NOMO-1 treated with DMSO at 0.1 percent for 48 hours (cell line): ENCODE measurements at regions not wholly inside any gene's neighbourhood (a gene's known extent, or its start where the extent isn't known, plus 50 kb on each side); places are given as distances from the start of the nearest gene placed in this dataset.
A peak's percentile ranks its signal among the peaks of the same experiment; 100 is the strongest.
"Not testable (repeated sequence)": the region's sequence is repeated elsewhere in the genome, so short reads cannot be mapped to it uniquely, and the experiment has no call there.

Source experiments
- DNase-seq: peaks from one replicate; lab custom pipeline; 2025; ENCODE audit not compliant: unreplicated experiment; lab: John Stamatoyannopoulos, UW

DNA sequence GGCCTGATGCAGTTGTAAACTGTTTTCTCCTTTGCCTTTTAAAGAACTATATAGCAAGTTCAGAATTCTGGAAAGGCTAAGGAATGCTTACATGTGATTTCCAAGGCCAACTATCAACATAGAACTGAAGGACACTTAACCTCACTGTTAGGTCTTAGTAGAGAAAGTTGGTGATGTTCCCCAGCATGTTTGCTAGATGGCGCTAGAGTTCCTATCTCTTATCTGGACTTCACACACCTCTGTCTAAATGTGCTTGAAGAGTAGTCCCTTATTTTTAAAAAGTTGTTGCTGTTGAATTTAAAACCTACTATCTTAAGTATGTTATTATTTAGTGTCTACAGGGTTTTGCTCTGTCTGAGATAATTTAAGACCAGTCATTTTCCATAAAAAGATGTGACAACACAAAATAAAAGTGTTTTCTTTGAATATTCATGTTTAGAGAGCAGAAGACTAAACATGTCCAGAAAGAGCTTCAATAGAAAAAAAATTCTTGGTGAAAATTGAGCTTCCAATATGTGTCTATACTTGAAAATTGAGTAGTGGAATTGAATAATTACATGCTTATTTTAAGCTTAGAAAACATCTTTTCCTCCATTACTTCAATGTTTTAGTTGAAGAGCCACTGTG, 237.3 kb downstream of the S1PR1 start:
- DNase-seq, result peak; percentile 4

DNA sequence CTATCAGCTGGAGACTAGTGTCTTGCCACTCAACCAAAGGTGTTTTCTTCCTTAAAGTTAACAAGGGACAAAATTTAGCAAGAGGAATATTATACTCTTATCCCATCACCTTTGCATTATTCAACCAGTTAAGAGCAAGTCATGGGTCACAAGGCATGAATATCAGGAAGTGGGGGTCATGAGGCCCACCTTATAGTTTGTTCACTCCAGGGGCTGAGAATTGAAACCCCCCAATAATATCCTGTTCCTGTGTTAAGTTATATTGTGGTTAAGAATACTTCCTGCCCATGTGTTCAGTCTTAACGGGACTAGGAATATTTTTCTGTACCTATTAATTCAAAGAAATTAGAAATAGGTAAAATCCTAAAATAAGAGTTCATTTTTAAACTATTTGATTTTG, 239.7 kb downstream of the S1PR1 start:
- DNase-seq, result no peak

DNA sequence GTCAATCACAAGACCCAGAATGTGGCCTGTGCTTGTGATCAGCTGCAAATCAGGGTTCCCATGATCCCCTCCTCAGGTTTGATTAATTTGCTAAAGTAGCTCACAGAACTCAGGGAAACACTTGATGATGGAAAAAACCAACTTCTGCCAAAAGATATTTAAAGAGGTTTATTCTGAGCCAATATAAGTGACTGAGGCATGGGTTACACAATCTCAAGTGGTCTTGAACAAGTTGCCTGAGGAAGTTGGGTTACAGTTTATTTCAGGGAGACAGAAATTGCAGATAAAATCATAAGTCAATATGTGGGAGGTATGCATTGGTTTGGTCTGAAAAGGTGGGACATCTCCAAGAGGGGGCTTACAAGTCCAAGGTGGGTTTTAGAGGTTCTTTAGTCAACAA, 243.1 kb downstream of the S1PR1 start:
- DNase-seq, result no peak

DNA sequence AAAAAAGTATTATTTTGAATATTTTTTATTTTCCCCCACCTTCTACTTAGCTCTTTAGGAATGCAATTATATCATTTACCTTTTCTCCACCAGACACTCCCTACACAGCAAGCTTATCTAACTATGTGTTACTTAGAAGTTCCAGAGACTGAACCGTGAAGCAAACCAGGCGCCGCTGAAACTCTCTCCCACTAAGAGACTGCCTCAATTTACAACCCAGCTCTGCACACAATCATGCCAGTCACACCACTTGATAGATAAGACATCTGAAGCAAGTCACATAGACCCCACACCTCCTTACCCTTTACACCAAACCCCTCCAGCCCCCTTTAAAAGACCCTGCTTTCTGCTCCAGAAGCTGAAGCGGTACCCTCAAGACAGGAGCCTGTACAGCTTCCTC, 245.5 kb downstream of the S1PR1 start:
- DNase-seq, result no peak

DNA sequence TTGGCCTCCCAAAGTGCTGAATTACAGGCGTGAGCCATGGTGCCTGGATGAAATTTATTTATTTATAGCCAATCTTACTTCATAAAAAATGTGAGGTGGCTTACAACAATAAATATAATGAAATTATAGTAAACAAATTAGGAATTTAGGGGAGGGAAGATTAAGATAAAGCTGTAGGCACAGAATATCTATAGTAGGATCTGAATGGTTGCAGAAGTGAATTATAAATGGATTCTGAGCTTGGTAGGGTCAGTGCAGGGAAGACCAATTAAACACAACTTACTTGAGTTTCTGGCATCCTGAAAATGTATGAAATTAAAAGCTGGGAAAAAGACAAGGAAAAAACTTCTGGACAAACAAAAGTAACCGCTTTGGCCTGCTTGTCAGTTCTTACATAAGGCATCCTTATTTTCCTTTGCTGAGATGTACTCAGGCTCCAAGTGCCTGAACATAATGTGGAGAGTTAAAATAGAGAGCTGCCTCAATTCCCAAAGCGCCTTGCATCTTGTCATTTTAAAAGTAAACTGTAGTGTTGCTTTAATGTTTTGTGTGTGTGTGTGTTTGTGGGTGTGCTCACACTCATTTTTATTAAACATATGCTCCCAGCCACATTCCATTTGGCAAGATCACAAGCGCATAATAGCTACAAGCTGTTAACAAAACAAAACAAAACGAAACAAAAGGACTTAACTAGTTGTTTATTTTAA, 247.3 kb downstream of the S1PR1 start:
- DNase-seq, result no peak

DNA sequence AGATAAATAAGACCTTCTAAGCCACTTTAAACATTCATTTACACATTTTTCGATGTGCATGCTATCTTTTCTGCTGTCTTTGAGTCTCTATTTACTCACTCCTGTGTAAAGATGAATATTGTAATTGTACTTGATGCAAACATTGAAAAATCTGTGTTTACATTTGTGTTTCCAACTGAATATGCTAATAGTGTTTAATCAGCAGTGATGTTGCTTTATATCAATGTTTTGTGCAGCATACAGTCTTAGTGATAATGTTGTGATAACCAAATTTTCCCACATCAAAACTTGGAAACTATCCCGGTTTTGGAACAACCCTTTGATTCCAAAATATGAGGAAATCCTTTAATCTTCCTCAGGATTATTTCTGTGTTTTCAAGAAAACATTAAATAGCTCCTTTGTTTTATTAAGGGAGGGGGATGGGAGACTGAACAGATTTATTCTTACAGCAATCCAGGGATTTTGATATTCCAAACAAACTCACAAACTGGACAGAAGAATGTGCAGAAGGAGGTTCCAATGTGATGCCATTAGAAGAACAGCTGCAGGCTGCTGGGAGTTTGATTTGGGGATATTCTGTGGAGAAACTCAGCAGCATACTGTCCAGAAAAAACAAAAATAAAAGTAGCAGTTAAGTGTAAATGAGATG, 248.0 kb downstream of the S1PR1 start:
- no peak for DNase-seq

DNA sequence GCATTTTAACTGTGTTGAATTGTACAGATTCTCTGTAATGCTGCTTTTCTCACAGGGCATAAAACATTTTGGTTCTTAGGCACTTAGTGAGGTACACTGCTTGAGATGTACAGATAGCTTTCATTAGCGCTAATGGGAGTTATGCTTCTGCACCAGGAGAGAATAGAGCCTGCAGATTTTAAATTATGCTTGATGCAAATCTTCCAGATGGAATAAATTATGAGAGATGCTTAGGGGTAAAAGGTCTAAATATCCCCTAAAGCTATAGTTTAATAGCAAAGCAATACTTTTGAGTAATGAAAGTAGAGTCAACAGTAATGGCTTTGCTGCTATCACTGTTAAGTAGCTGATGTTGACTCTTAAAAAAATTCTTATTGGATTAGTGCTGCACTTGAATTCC, 248.9 kb downstream of the S1PR1 start:
- no peak for DNase-seq

DNA sequence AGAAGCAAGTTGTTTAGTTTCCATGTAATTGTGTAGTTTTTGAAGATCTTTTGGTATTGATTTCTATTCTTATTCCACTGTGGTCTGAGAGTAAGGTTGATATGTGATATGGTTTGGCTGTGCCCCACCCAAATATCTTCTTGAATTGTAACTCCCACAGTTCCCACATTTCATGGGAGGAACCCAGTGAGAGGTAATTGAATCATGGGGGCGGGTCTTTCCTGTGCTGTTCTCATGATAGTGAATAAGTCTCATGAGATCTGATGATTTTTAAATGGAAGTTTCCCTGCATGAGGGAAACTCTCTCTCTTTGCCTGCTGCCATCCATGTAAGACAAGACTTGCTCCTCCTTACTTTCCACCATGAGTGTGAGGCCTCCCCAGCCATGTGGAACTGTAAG, 255.3 kb downstream of the S1PR1 start:
- DNase-seq, result not testable (repeated sequence)

DNA sequence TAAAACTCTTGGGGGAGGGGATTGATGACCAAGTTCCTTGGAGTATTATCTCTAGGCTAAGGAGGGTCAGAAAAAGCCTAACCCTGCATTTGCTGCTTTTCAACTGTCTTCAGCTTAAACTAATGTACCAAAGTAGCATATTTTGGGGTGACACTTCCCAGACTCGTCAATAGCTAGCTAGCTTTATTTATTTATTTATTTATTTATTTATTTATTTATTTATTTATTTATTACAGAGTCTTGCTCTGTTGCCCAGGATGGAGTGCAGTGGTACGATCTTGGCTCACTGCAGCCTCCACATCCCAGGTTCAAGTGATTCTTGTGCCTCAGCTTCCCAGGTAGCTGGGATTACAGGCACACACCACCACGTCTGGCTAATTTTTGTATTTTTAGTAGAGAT, 257.1 kb downstream of the S1PR1 start:
- DNase-seq, result not testable (repeated sequence)

DNA sequence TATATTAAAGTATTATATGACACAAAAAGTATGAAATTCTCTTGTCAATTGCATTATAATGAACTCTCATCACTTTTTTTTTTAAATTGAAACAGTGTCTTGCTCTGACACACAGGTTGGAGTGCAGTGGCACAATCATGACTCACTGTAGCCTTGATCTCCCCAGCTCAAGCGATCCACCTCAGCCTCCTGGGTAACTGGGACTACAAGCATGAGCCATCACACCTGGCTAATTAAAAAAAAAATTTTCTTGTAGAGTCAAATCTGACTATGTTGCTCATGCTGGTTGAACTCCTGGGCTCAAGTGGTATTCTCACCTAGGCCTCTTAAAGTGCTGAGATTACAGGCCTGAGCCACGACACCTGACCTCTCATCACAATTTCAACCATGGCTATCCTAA, 259.3 kb downstream of the S1PR1 start:
- no peak for DNase-seq

DNA sequence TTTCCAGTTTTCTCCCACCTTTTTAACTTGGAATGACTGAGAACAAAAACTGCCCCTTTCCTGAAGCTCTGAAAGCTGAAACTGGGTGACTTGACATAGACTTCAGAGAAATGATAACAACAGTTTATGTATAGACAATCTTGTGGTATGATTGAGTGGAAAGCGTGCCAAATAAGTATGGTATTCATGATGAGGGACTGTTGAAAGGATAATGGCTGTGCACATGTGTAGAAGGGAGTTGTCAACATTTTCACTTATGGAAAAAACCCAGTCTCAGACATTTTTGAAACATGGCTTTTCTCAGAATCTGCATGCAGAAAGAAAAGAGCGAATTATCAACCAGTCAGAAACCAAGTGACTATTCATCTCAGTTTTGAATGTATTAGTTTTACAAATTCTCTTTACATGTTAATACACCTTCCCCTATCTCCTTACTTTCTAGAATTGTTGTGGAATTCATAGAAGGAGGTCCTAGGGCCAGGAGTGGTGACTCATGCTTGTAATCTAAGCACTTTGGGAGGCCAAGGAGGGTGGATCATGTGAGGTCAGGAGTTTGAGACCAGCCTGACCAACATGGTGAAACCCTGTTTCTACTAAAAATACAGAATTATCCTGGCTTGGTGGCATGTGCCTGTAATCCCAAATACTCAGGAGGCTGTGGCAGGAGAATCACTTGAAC, 261.2 kb downstream of the S1PR1 start:
- DNase-seq, result no peak

DNA sequence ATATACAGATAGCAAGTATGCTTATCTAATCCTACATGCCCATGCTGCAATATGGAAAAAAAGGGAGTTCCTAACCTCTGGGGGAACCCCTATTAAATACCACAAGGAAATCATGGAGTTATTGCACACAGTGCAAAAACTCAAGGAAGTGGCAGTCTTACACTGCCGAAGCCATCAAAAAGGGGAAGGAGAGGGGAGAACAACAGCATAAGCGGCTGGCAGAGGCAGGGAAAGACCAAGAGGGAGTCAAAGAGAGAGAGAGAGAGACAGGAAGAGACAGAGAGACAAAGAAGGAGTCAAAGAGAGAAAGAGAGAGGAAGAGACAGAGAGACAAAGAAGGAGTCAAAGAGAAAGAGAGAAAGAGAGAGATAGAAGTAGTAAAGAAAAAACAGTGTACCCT, 267.3 kb downstream of the S1PR1 start:
- not testable (repeated sequence) for DNase-seq

DNA sequence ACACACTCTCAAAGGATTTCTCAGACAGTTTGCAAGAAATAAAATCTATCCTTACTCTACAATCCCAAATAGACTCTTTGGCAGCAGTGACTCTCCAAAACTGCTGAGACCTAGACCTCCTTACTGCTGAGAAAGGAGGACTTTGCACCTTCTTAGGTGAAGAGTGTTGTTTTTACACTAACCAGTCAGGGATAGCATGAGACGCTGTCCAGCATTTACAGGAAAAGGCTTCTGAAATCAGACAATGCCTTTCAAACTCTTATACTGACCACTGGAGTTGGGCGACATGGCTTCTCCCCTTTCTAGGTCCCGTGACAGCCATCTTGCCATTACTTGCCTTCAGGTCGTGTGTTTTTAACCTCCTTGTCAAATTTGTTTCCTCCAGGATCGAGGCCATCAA, 268.4 kb downstream of the S1PR1 start:
- not testable (repeated sequence) for DNase-seq

DNA sequence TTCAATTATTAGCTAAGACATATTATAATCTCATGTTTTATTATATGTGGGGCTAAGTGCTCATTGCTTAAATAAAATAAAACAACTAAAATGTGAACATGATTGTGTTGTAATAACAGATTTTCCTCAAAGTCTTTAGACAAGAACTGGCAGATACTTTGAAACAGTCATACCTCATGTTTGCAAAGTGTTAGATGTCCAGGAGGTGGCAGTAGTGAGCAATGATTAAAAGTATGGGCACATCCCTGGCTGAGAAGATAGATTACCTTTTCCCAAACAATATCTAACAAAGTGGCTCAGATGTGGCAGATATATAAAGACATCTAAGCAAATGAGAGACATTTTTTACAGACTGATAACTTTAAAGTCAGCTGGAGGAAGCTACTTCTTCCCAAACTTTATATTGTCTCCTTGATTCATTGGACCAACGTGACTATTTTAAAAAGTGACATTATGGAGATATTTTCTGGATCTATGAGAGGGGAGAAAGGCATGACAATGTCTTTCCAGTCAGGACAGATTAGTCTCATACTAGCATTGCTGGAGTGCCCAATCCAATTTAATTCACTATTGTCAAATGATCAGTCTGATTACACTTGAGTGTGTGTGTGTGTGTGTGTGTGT, 269.8 kb downstream of the S1PR1 start:
- DNase-seq, result peak; percentile 6

DNA sequence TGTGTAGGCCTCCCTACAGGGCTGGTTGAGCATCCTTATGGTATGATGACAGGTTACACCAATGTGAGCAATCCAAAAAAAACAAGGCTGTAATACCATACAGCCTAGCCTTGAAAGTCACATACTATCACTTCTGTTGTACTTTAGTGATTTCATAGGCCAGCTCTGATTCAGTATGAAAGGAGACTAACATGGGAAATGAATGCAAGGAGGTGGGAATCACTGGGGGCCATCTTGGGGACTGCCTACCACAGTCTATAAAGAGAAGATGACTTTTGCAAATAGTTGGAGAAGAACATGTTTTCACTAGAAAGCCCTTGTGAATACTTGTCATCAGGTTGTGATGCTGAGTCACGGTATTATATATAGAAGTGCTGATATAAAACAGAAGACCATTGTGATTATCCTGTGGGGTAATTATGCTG, 270.7 kb downstream of the S1PR1 start:
- DNase-seq, result no peak

DNA sequence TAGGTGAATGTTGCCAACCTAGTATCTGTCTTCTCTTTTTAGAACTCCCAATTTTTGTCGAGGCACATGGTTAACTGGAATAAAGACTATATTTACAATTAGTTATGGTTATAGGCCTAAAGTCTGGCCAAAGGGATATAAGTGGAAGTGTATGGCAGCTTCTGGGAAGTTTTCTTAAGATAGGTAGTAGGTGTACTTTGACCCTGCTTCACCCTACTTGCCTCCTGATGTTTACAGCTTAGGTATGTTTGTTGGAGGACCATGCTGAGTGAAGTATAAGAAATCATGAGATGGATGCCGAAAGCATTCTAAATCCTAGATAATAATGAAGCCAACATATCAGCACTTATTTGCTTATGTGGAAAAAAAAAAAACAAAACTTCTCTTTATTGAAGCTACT, 272.1 kb downstream of the S1PR1 start:
- DNase-seq, result no peak

DNA sequence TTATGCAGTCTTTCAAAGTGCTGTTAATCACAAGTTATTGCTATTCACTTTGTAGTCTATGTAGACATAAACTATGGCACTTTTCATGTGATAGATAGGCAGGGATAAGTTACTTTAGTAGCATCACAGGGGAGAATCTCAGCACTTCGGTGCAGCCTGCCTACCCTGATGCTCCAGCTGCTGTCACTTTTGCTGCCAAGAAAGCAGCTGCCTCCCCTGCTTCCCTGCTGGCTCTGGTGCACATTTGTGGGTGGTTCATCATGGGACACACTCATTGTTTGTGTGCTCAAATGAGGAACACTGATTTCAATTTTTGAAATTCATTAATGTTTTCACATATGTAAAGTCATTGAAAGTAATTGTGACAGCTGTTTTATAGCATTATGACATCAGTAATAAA, 272.6 kb downstream of the S1PR1 start:
- DNase-seq, result no peak

DNA sequence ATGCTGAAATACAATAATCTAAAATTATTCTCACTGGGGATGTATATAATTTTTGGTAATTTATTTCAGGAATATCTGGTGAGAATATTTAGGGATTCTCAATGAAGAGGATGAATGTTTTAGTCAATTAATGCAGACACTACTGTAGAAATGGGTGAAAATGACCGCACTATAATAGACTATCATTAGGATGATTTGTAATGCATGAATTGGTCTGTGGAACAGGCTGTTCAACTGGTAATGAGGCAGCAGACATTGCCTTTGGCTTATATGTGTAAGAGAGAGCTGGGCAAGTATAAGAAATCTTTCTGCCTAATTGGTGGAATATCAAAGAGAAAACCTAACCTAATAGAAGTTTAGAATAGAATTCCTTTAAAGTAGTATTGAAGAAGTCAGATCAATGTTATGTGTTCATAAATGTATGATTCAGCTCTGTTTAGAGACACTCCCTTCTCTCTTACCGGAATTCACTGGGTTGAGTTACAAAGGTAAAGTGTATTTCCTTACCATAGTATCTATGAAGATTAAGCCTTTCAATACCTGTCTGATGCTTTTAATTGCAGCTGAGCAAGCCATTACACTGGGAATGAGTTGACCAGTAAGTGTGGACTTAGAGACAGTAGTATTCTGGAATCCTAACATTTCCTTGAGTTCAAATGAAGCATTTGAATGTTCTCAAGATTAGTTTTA, 274.5 kb downstream of the S1PR1 start:
- DNase-seq, result no peak

DNA sequence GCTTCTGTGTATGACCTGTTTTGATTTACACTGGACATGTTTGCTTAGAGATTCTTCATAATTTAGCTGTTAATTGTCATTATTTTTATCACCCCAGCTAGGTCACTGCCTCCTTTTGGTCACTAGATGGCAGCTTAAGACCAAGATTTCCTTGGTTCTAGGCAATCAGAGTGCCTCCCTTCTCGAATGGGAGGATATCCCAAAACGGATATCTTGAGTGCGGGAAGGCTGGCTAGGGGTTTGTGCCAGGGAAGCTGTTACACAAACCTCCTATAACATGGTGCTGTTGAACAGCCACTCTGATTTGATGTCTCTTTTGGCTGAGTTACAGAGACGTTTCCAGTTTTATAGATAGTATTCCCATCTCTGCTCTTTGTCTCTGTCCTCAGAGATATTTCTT, 283.5 kb downstream of the S1PR1 start:
- peak; percentile 25 for DNase-seq

DNA sequence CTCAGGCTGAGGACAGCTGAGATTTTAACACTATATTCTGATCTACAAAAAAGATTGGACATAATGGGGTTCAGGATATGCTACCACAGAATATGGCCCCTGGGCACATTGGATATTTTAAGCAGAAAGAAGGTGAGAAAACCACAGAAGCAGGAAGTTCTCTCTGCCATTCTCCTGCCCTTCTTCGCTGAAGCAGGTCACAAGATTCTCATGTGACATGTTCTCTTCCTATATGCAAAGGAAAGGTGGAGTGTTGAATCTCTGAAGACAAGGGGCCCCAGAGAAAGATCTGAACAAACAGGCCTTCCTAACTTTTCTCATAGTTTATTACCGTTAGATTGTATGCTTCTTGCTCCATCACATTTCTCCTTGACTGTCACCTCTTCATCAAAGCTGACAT, 285.7 kb downstream of the S1PR1 start:
- no peak for DNase-seq

DNA sequence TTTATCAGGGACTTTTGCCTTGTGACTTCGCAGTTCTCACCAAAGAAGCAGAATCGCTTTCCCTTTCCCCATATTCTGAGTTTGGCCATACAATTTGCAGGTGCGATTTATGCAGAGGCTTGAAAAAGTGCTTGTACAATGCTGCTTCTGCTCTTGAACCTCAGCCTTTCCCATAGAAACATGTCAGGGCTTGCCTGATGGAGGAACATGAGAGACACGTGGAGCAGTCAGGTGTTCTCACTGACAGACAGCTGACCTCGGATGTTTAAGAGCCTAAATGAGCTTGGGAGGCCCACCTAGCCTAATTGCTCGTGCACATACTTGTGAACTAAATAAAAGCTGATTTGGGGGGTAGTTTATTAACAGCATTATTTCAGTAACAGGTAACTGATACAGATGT, 290.0 kb downstream of the S1PR1 start:
- no peak for DNase-seq
